ENCODE measurements at regions not wholly inside any gene's neighbourhood (a gene's known extent, or its start where the extent isn't known, plus 50 kb on each side); places are given as distances from the start of the nearest gene placed in this dataset.
"Not testable (repeated sequence)": the region's sequence is repeated elsewhere in the genome, so short reads cannot be mapped to it uniquely, and the experiment has no call there.

DNA sequence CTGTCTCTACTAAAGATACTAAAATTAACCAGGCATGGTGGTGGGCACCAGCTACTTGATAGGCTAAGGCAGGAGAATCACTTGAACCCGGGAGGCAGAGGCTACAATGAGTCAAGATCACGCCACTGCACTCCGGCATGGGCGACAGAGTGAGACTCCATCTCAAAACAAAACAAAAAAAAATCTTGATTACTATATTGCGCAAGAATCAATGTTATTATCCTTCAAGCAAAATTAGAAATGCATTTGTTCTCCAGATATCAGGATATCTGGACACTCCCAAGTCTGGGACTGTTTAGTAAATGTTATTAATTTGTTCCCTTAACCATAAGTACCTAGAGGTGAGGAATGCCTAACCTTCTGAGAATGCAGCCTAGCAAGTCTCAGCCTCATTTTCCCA lies 992.2 kb upstream of the PCDH20 start:
- no peak for DNase-seq (ENCODE audit: low read depth)

DNA sequence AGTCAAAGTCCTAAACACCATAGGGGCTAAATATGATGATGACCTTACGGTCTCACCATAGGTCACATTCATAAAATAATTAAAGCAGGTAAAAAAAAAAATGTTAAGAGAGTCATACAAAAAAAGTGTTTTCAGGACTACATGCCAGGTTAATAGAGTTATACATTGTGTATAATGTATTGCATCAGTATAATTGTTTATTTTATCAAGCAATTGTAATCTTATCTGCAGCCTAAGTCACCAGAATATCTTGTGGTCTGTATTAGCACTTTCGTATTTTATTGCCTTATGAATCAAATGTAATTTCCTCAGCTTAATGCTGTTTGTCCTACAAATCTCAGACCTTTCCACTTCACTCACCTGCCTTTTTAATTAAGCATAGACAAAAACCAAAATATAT lies 972.9 kb upstream of the PCDH20 start:
- no peak for DNase-seq (ENCODE audit: low read depth)

DNA sequence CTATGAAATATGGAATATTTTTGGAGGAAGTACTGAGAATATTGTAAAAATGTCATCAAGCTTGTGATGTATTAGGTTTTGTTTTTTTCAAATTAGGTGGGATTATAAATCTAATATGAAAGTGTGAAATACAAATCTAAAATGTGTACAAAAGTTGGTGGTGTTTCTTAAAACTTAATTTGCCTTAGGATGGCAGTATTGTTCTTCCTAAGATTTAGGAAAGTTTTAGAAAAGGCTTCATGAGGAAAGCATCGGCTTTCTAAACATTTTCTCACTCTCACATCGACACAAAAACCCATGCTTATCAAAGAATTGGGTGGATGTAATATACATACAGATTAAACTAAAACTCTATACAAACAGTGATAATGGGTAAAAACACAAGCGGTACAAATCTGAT lies 972.0 kb upstream of the PCDH20 start:
- DNase-seq (ENCODE audit: low read depth) = peak; percentile 11

DNA sequence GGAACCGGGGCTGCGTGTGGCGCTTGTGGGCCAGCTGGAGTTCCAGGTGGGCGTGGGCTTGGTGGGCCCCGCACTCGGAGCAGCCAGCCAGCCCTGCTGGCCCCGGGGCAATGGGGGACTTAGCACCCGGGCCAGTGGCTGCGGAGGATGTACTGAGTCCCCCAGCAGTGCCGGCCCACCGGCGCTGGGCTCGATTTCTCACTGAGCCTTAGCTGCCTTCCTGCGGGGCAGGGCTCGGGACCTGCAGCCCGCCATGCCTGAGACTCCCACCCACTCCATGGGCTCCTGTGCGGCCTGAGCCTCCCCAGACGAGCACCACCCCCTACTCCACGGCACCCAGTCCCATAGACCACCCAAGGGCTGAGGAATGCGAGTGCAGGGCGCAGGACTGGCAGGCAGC lies 963.6 kb upstream of the PCDH20 start:
- not testable (repeated sequence) for DNase-seq (ENCODE audit: low read depth)

DNA sequence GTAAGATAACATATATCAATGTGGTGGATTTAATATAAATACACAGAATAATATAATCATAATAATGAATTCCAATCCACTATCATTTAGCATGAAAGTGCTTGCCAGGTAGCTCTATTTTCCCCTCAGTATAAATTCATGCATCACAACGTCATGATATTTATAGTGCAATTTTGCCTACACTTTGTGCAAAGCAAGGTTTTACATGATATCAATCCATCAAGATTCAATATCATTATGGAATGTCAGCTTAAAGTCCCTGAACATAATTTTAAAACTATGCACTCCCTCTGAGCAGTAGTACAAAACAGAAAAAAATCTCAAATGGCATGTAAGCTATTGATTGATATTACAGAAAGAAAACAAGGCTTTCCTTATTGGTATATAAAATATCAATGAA lies 962.2 kb upstream of the PCDH20 start:
- DNase-seq (ENCODE audit: low read depth) = no peak

DNA sequence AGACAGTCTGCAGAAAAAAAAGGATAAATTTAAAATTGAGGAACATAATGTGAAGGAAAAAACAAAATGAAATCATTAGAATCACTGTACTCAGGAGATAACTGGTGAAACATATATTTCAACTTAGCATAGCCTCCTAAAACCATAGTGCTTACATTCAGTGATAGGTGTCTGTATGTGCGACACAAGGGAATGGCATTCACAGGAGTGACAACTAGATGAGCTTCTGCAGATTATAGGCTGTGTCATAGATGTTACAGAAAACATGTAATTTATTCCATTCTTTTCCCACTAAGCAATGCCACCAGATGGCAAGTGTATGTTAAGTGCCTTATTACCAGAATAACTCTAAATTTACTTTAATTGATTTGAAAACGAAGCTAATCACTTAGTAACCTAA lies 960.0 kb upstream of the PCDH20 start:
- DNase-seq (ENCODE audit: low read depth) = no peak

DNA sequence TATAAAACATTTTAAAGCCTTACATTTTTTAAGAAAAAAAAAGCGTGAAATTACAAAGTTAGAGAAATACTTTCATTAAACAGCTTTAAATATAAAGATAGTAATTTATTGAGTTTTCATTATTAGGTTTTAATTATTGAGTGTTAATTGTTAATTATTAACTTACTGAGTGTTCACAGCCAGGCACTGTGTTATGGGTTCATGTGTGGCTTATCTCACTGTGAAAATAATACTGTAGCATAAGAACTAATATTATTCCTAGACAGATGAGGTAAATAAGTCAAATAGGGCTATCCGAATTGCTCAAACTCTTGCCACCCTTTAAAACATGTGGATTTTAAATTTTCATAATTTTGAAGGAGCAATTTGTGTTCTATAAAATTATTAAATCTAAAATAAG lies 956.1 kb upstream of the PCDH20 start:
- no peak for DNase-seq (ENCODE audit: low read depth)

DNA sequence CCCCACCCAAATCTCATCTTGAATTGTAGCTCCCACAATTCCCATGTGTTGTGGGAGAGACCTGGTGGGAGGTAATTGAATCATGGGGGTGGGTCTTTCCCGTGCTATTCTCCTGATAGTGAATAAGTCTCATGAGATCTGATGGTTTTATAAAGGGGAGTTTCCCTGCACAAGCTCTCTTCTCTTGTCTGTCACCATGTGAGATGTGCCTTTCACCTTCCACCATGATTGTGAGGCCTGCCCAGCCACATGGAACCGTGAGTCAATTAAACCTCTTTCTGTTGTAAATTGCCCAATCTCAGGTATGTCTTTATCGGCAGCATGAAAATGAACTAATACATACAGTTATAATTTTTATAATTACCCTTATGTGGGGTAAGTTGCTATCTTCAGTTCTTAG lies 952.3 kb upstream of the PCDH20 start:
- DNase-seq (ENCODE audit: low read depth) = not testable (repeated sequence)

DNA sequence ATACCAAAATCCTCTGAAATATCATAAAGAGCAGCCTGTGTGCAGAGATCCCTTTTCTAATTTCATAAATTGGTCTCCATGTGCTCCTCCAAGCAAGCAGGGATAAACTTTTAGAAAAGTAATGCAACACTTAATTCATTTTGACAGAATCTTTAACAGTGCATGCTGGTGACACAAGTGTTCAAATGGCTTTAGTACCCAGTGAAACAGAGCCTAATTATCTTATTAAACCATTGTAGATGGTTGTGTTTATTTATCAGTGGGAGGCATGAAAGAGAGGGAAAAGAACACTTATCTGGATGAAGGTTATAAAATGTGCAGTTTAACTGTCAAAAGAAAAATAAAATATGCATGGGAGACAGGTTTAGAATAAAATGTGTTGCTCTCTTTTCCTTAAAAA lies 945.0 kb upstream of the PCDH20 start:
- DNase-seq (ENCODE audit: low read depth) = no peak

DNA sequence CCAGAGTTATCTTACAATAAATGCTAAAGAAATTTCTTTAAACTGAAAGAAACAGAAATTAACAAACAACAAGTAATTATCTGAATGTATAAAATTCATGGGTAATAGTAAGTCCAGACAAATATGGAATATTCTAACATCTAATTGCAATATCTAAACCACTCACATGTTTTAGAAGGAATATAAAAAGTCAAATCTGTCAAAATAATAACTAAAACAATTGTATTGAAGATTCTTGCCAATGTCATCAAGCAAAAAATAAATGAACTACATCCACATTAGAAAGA lies 942.9 kb upstream of the PCDH20 start:
- no peak for DNase-seq (ENCODE audit: low read depth)

DNA sequence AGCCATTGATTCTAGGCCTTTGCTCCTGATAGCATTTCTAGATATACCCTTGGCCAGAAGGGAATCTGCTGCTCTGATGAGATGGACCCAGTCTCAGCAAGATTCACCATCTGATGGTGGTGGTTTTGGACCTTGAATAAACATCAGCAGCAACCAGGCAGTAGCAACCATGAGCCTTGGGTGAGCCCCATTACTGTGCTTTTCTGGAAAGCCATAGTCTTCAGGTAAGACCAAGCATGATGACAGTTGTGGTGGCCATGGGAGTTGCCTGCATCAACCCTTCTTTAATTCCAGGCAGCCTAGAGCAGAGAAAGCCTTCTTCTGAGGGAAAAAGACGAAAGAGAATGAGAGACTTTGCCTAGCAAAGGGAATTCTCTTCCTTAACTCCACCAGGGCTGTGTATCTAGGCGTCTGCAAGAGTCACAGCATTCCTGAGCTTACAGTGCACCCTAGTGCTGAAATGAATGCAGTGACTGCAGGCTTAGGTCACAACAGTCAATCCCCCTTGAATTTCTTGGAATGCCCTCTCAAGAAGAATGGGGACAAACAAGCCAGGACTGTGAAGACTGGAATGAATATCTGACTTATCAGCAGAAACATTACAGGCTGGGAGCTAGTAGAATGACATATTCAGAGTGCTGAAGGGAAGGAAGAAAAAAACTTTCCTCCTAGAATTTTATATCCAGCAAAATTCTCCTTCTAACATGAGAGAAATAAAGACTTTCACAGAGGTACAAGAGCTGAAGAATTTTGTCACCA lies 942.4 kb upstream of the PCDH20 start:
- DNase-seq (ENCODE audit: low read depth) = peak; percentile 54

DNA sequence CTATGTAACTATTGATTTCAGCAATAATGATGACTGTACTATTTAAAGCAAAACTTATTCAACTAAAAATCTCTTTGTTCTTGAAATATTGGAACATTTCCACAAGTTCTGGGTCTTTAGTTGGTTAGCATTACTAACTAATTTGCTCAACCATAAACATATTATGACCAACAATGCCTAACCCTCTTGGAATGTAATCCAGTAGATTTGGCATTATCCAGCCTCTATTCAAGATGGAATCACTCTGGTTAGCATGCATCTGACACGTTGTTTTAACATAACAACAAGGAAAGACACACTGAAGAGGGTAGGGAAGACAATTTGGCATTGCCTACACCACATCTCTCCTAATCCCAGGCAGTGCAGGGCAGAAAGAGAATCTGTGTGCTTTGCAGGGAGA lies 941.3 kb upstream of the PCDH20 start:
- peak; percentile 1 for DNase-seq (ENCODE audit: low read depth)

DNA sequence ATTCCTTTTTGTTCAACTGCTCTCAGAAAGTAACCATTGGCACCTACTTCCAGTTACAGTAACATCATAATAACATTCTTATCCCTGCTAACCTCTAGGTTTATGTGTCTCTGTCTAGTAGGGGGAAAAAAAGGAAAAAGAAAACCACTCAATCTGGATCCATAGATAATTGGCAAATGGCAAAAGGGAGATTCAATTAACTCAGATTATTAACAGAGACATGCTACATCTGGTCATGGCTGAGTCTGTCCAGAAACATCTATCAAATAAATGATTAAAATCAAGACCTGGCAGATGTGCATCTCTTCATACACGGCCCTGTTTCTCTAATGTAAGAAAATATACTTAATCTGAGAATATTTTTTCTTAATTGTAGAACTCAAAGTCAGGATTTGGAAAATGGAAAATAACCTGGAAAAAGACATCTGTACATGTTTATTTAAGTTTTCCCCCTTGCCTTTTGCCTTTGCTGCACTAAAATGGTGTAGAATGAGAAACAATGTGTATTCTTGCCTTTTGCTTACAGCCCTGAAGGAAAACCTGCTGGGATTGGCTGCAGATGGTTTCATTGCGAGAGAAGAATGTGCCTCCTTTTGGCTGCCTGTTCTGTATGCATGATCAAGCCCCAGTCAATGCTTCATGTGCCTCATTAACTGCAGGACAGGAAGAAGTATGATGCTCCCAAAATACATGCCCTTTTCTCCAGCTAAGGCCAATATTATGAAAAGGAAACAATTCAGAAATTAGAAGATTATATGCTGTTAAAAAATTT lies 921.6 kb upstream of the PCDH20 start:
- DNase-seq (ENCODE audit: low read depth) = no peak

DNA sequence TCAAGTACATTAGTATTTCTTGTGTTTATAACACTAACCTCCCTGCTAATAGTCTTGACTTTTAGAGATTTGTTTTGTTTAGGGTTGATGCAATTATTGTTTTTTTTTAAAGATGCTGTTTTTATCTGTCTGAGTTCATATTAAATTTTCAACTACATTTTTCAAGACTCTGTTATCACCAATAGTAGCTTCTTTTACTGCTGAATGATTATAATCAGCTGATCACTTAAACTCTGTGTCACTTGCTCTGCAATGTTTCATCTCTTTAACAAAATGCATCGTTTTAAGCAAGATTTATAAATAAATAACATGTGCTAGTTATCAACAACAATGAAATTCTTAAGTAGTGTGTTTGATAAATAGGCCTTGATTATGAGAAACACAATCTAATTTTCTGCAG lies 920.9 kb upstream of the PCDH20 start:
- no peak for DNase-seq (ENCODE audit: low read depth)

DNA sequence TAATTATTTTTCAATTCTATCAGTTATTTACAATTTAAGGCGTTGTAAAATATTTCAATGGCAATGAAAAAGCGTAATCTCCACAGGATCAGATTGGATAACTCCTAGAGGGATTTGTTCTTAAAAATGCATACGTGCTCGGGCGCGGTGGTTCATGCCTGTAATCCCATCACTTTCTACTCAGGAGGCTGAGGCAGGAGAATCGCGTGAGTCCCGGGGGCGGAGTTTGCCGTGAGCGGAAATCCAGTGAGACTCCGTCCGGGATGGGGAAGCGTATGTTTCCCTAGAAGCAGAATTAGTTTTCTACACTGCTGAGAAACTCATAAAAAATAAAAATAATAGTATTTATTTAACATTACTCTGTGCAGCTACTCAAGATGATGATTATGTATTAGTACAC lies 917.8 kb upstream of the PCDH20 start:
- no peak for DNase-seq (ENCODE audit: low read depth)

DNA sequence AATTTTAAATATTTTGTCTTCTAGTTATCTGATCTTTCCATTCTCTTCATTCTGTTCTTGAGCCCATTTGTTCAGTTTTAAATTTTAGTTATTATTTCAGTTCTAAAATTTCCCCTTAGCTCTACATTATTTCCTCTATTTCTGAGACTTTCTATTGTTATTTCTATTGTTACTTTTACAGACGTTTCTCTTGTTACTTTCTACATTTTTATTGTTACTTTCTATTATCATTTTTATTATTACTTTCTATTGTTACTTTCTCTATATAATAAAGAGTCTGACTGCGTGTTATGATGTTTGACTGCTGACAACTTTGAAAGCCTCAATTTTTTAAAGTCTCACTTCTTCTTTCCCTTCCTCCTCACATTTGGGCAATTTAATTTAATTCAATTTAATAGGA lies 915.7 kb upstream of the PCDH20 start:
- DNase-seq (ENCODE audit: low read depth) = no peak

DNA sequence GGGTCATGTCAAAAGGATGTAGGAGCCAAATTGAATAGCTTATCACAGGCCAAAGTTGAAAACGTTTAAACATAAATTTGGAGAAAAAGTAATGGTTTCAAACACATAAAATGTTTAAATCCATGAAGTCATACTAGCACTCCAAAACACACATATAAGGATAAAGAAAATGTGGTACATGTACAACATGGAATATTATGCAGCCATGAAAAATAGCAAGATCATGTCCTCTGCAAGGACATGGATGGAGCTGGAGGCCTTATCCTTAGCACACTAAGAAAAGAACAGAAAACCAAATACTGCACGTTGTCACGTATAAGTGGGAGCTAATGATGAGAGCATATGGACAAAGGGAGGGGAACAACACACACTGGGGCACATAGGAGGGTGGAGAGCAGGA lies 911.7 kb upstream of the PCDH20 start:
- no peak for DNase-seq (ENCODE audit: low read depth)

DNA sequence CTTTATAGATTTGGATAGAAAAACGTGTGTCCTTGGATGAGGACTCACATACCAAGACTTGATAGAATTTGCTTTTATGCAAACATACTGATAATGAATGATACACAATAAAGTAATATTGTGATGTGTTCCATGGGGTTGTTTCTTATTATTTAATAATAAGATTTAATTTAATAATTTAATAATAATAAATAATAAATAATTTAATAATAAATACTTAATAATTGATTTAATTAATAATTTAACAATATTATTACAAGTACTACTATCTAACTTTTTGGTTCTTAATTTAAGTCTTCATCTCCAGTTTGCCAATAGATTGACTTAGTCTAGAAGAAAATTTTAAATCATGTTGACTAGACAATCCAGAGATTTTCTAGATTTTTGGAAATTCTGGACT lies 909.2 kb upstream of the PCDH20 start:
- DNase-seq (ENCODE audit: low read depth) = no peak

DNA sequence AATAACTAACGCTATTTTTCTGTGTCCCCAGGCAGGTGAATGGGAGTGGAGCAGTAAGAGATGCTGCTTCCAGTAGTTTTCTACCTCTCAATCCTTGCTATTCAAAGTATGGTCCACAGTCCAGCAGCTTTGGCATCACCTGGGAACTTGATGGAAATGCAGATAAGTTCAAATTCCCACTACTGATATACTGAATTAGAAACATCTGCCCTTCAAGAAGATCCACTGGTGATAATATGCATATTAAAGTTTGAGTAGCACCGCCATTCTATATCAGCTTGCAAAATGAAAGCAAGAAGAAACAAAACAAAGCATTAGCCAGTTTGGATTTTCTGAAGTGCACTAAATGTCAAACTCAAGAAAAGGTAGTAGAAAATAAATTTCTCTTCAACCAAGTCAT lies 906.2 kb upstream of the PCDH20 start:
- DNase-seq (ENCODE audit: low read depth) = no peak

DNA sequence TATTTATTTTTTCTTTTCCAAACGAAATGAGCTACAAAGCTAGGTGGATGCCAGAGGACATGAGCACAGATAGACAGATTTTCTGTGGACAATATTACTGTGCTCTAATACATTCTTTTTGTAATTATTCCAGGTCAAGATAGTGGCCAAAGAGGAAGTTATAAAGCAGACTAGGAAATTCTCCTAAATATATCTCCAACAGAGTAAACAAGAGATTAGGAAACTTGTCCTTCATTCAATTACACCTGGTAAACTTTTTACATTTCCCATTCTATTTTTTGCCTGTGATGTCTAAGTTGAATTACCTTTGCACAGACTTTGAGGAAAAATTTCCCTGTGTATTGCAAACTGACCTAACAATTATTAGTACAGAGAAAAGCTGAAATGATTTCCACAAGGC lies 905.5 kb upstream of the PCDH20 start:
- DNase-seq (ENCODE audit: low read depth) = no peak

DNA sequence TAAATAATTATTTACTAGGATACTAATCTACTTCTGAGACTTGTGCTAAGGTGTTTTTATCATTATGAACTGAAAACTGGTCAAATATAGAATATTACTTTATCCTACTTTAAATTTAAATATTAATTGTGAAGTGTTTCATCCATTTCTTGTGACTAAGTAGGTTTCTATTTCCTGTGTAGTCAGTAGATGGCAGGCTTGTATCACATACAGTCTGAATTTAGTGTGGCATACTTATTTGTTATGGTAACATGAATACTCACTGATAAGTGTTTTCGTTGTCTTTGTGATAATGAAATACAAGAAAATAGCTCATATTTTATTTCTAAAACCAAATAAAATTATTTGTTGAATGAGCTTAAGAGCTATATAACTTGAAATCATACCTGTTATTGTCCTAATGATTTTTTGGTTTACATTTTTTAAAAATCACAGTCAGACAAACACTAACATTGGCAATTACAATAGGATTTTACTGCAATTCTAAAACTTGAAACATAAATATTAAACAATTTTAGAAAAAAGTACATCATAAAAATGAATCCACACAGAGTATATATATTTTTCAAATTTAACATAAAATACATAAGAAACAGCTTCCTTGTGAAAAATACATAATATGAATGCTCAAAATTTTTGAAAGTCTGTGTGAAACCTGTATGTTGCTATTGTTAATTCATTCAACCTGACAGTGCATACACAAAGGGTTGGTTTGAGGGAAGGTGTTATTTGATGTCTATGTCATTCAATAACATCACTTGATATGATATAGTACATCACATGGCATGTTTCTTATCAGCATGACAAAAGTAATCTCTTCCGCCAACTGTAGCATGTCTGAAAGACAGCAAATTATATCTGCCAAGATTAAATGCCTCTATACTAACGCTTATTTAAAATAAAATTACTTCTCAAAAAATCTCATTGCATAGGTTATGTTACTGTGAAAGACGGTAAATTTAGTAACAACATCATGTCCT lies 904.8 kb upstream of the PCDH20 start:
- peak; percentile 60 for DNase-seq (ENCODE audit: low read depth)

DNA sequence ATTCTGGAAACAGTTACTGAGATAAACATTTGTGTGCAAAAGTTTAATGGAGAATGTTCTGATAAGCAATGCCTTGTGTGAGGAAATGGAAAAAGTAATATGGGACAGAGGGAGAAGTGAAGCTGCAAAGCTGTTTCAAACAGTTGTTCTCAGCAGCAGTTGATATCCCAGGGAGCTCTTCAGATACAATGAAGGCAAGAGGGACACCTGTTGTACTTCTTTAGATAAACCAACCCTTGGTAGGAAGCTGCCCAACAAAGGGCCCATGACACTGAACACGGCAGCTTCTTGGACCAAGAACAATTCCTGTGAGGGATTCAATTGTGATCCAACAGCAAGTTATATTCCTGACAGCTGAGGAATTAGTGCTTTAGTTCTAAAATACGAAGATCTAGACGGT lies 894.3 kb upstream of the PCDH20 start:
- DNase-seq (ENCODE audit: low read depth) = no peak

DNA sequence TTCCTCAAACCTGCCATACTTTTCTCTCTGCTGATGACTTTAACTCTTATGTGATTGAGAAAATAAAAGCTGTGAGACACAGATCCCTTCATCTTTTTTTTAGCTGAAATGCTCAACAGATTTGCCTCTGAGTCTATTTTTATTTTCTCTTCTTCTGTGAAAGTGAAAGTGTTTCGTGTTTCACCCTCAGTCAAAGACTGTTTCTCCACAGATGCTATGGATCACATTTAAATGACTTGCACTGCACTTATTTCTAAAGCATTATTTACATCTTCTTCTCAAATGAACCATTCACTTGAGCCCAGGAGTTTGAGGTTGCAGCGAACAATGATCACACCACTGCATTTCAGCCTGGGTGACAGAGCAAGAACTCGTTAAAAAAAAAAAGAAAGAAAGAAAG lies 890.1 kb upstream of the PCDH20 start:
- no peak for DNase-seq (ENCODE audit: low read depth)

Data from iris pigment epithelial cell (primary cell).